Keratinocyte (primary cell): ENCODE measurements at regions not wholly inside any gene's neighbourhood (a gene's known extent, or its start where the extent isn't known, plus 50 kb on each side); places are given as distances from the start of the nearest gene placed in this dataset.

Experiments
- DNase-seq: peaks from one replicate; pipeline ENCODE4 v3.0.0-alpha.2; 2011; ENCODE audit warnings: low read depth, missing footprints, low spot score
- FAIRE-seq: peaks from 2 replicates; lab custom pipeline; 2011; peaks lifted over from hg19 to GRCh38; lab: Jason Lieb, UNC
- H2AFZ ChIP-seq: 2 replicates; pipeline ENCODE4 v1.6.0; 2012; ENCODE audit warnings: low read length, control low read depth, inconsistent platforms; ENCODE audit not compliant: control insufficient read depth
- H3K27ac ChIP-seq: 2 replicates; pipeline ENCODE4 v1.5.1; 2011; ENCODE audit warnings: low read length; ENCODE audit not compliant: control insufficient read depth, insufficient read depth
- H3K27me3 ChIP-seq: 3 replicates; pipeline ENCODE4 v1.6.0; 2011; ENCODE audit warnings: low read length; ENCODE audit not compliant: control insufficient read depth, insufficient read depth; ENCODE audit errors: extremely low read depth
- H3K36me3 ChIP-seq, 2 experiments: 2 replicates in 1 of 2; 3 replicates in 1 of 2; pipeline ENCODE4 v1.5.1; 2011; ENCODE audit warnings: low read length in 2 of 2, mild to moderate bottlenecking in 1 of 2; ENCODE audit not compliant: control insufficient read depth in 2 of 2, insufficient read depth in 2 of 2; ENCODE audit errors: extremely low read depth in 1 of 2
- H3K4me1 ChIP-seq: 3 replicates; pipeline ENCODE4 v1.5.1; 2011; ENCODE audit warnings: low read length; ENCODE audit not compliant: control insufficient read depth, insufficient read depth; ENCODE audit errors: extremely low read depth
- H3K4me2 ChIP-seq: 3 replicates; pipeline ENCODE4 v1.6.0; 2011; ENCODE audit warnings: low read depth, low read length; ENCODE audit not compliant: control insufficient read depth, insufficient read depth; ENCODE audit errors: extremely low read depth
- H3K4me3 ChIP-seq, 3 experiments: fragments of 200-600 bp in 1 of 3; sonication (generic) in 1 of 3; 2 replicates in 2 of 3; 3 replicates in 1 of 3; pipeline ENCODE4 v1.5.1; 2011 to 2016; ENCODE audit warnings: low read length in 3 of 3, mild to moderate bottlenecking in 3 of 3, control low read depth in 2 of 3, inconsistent platforms in 1 of 3, low read depth in 1 of 3, mixed read lengths in 1 of 3, mixed run types in 1 of 3, moderate library complexity in 1 of 3; ENCODE audit not compliant: control insufficient read depth in 2 of 3, insufficient read depth in 2 of 3; ENCODE audit errors: extremely low read depth in 1 of 3
- H3K79me2 ChIP-seq: 2 replicates; pipeline ENCODE4 v1.6.0; 2012; ENCODE audit warnings: low read length; ENCODE audit not compliant: control insufficient read depth, insufficient read depth
- H3K9ac ChIP-seq: 3 replicates; pipeline ENCODE4 v1.6.0; 2011; ENCODE audit warnings: low read length; ENCODE audit not compliant: control insufficient read depth, insufficient read depth; ENCODE audit errors: extremely low read depth
- H3K9me1 ChIP-seq: 3 replicates; pipeline ENCODE4 v1.6.0; 2011; ENCODE audit warnings: low read length; ENCODE audit not compliant: control insufficient read depth, insufficient read depth; ENCODE audit errors: extremely low read depth
- H3K9me3 ChIP-seq: 2 replicates; pipeline ENCODE4 v1.5.1; 2012; ENCODE audit warnings: low read depth, low read length; ENCODE audit not compliant: control insufficient read depth
- H4K20me1 ChIP-seq: 3 replicates; pipeline ENCODE4 v1.6.0; 2011; ENCODE audit warnings: low read length; ENCODE audit not compliant: control insufficient read depth, insufficient read depth; ENCODE audit errors: extremely low read depth
- CTCF ChIP-seq, 3 experiments: IDR thresholded peaks in 1 of 3; conservative IDR thresholded peaks in 1 of 3; optimal IDR thresholded peaks in 1 of 3; 2 replicates in 2 of 3; 3 replicates in 1 of 3; pipeline versions ENCODE3 to v1.5.1; 2011; ENCODE audit warnings: low read length in 3 of 3, mild to moderate bottlenecking in 3 of 3, moderate library complexity in 2 of 3, control low read depth in 1 of 3, inconsistent platforms in 1 of 3; ENCODE audit not compliant: insufficient read depth in 2 of 3; ENCODE audit errors: extremely low read depth in 1 of 3
- EZH2 ChIP-seq: IDR thresholded peaks from one replicate; pipeline ENCODE4 v1.6.1; 2012; ENCODE audit warnings: inconsistent platforms, mild to moderate bottlenecking, low read length, moderate library complexity
- dilution Hi-C: fragments of 300-500 bp; cut with MboI; formaldehyde crosslinking; loops from one replicate; pipeline ENCODE4 v1.7.0; 2020; ENCODE audit warnings: low sequenced_read_pairs; ENCODE audit not compliant: extremely low pct_ligation_motif_present

- Histone ChIP-seq H3K4me3 (no peak overlapping the region), H4K20me1 (no peaks in the 10 kb centered on the region), H3K36me3 (no peaks in the 10 kb centered on the region), H3K9me3 (no peaks in the 10 kb centered on the region), H3K4me2 (no peak overlapping the region), H3K27ac (no peak overlapping the region), H3K27me3 (no peaks in the 10 kb centered on the region), H3K4me1 (peaks cover 18% of the 10 kb centered on the region), H3K9ac (no peak overlapping the region), H3K79me2 (no peaks in the 10 kb centered on the region), H3K9me1 (no peaks in the 10 kb centered on the region), H2AFZ (no peak overlapping the region)
- FAIRE-seq (no peak), DNase-seq (no peak)
- dilution Hi-C loops = no loop called here
- no peak for TF ChIP-seq CTCF (optimal IDR thresholded peaks at IDR 0.05 in 1 of 3, IDR thresholded peaks at IDR 0.05 in 1 of 3, conservative IDR thresholded peaks at IDR 0.05 in 1 of 3; ENCODE audit: extremely low read depth in 1 of 3, insufficient read depth in 2 of 3, low read length in 3 of 3)
- no peak for TF ChIP-seq EZH2
Observed at GRCh38 chr12:115377230-115377629, 693.3 kb upstream of the TBX3 start.

- H3K27me3 ChIP-seq = no peaks in the 10 kb centered on the region
- FAIRE-seq (peak; percentile 86), DNase-seq (peak; percentile 32)
- H2AFZ ChIP-seq = peak overlapping the region; percentile 82
- H3K4me2 ChIP-seq = peak overlapping the region; percentile 88
- H3K9me3 ChIP-seq = no peaks in the 10 kb centered on the region
- H3K79me2 ChIP-seq = no peaks in the 10 kb centered on the region
- dilution Hi-C loops = no loop called here
- peaks cover 18% of the 10 kb centered on the region for H3K4me1 ChIP-seq
- no peaks in the 10 kb centered on the region for H3K9me1 ChIP-seq
- H3K4me3 ChIP-seq = peak overlapping the region in 1 of 3 experiments; percentile 30
- no peaks in the 10 kb centered on the region for H4K20me1 ChIP-seq
- H3K36me3 ChIP-seq = no peaks in the 10 kb centered on the region
- H3K9ac ChIP-seq = peak overlapping the region; percentile 78
- TF ChIP-seq EZH2 (no peak), CTCF (optimal IDR thresholded peaks at IDR 0.05 in 1 of 3, IDR thresholded peaks at IDR 0.05 in 1 of 3, conservative IDR thresholded peaks at IDR 0.05 in 1 of 3; ENCODE audit: extremely low read depth in 1 of 3, insufficient read depth in 2 of 3, low read length in 3 of 3) (no peak)
- H3K27ac ChIP-seq = peak overlapping the region; percentile 93
Observed at GRCh38 chr12:115375186-115375991, 691.4 kb upstream of the TBX3 start.
